Pancreas (tissue), 10 donors: ENCODE measurements at regions not wholly inside any gene's neighbourhood (a gene's known extent, or its start where the extent isn't known, plus 50 kb on each side); places are given as distances from the start of the nearest gene placed in this dataset.

Experiments used
- ATAC-seq, 4 donors: fragments of 200-7000 bp; cut with Tn5 transposase; one replicate each; pipeline versions ENCODE4 v1.8.0 to v1.9.1; 2020; ENCODE audit warnings: mild to moderate bottlenecking in 4 of 4, moderate library complexity in 4 of 4
- DNase-seq, 6 donors: peaks; one replicate each; pipeline ENCODE4 v3.0.0-alpha.2; 2020
- FAIRE-seq: peaks from 2 replicates; lab custom pipeline; 2012; peaks lifted over from hg19 to GRCh38; lab: Jason Lieb, UNC
- H3K27ac ChIP-seq, 4 donors: fragments of 200-600 bp; sonication (generic); 1 replicate in 3 of 4; 2 replicates in 1 of 4; pipeline versions ENCODE4 v1.5.0 to v1.8.0; 2020
- H3K27me3 ChIP-seq, 4 donors: fragments of 200-600 bp; one replicate each; pipeline ENCODE4 v1.8.0; 2021
- H3K36me3 ChIP-seq, 3 donors: fragments of 200-600 bp; sonication (generic) in 1 of 3; one replicate each; pipeline versions ENCODE4 v1.5.0 to v1.8.0; 2020 to 2021
- H3K4me1 ChIP-seq, 3 donors: fragments of 200-600 bp; one replicate each; pipeline ENCODE4 v1.8.0; 2021
- H3K4me3 ChIP-seq, 4 donors: fragments of 200-600 bp; sonication (generic) in 2 of 4; one replicate each; pipeline versions ENCODE4 v1.5.0 to v1.8.0; 2020 to 2021
- H3K9me3 ChIP-seq, 4 donors: fragments of 200-600 bp; one replicate each; pipeline ENCODE4 v1.8.0; 2021
- WGBS, 2 donors: extraction: QIAGEN DNeasy Blood & Tissue Kit; methylation state at CpG; one replicate each; pipeline ENCODE4 v1.1.7; 2013; 5-methylcytosine and 5-hydroxymethylcytosine counted together
- intact Hi-C, 3 donors: fragments of 100-400 bp; cut with DNase I; formaldehyde crosslinking; loops; one replicate each; pipeline versions ENCODE4 v1.11.1 to v1.14.2; 2022
- TF ChIP-seq, protein P1 (sequence below), 4 donors: fragments of 200-600 bp; sonication (generic) in 3 of 4; IDR thresholded peaks; one replicate each; pipeline versions ENCODE4 v1.5.0 to v1.8.0; 2021; ENCODE audit warnings: antibody characterized with exemption in 4 of 4
- donor health status: healthy with polysubstance abuse.
- donor health status: DM: no; HTN: no; CAD: no; lungs with moderate emphysema.
- donor health status: DM: no; HTN: no; CAD: no.
- donor health status: control.
- donor health status: control.
- donor health status: Bipolar disorder and iron deficiency.
- donor health status: DM: yes; HTN: yes; CAD: no.
- donor health status: DM: no; HTN: no; CAD: no.
- donor health status: DM: no; HTN: no; CAD: no.
- donor health status: DM: yes; HTN: yes; CAD: no.

DNA sequence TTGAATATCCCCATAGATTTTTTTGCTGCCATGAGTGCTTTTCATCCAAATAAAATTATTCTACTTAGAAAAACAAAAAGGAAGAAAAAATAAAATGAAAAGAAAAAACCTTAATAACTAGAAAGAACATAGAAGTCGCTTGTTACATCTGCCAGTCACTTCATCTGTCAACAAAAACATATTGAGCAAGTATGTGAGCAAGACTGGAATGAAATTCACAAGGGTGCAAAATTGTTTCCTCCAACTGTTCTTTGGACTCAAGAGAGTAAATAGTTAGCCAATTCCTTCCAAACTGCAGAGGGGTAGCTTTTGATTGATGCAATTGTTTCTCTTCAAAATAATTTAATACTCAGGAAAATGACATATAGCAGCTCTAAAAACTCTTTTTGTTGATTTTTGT lies 336.3 kb upstream of the CDH7 start:
- no peak for DNase-seq
- H3K9me3 ChIP-seq: peaks cover 0 to 4% (median 0%) of the 10 kb centered on the region in 4 donors
- no peak for ATAC-seq
- H3K36me3 ChIP-seq: no peaks in the 10 kb centered on the region
- TF ChIP-seq, protein P1, sequence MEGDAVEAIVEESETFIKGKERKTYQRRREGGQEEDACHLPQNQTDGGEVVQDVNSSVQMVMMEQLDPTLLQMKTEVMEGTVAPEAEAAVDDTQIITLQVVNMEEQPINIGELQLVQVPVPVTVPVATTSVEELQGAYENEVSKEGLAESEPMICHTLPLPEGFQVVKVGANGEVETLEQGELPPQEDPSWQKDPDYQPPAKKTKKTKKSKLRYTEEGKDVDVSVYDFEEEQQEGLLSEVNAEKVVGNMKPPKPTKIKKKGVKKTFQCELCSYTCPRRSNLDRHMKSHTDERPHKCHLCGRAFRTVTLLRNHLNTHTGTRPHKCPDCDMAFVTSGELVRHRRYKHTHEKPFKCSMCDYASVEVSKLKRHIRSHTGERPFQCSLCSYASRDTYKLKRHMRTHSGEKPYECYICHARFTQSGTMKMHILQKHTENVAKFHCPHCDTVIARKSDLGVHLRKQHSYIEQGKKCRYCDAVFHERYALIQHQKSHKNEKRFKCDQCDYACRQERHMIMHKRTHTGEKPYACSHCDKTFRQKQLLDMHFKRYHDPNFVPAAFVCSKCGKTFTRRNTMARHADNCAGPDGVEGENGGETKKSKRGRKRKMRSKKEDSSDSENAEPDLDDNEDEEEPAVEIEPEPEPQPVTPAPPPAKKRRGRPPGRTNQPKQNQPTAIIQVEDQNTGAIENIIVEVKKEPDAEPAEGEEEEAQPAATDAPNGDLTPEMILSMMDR (IDR thresholded peaks at IDR 0.05): no peak
- intact Hi-C loops: no loop called here
- H3K4me3 ChIP-seq: no peak overlapping the region
- no peaks in the 10 kb centered on the region for H3K4me1 ChIP-seq
- WGBS, 2 donors: 40 to 45% methylated on average over 1 of the region's 1 CpG
- H3K27me3 ChIP-seq: peaks cover 0 to 3% (median 0%) of the 10 kb centered on the region in 4 donors
- no peak overlapping the region for H3K27ac ChIP-seq
- no peak for FAIRE-seq

DNA sequence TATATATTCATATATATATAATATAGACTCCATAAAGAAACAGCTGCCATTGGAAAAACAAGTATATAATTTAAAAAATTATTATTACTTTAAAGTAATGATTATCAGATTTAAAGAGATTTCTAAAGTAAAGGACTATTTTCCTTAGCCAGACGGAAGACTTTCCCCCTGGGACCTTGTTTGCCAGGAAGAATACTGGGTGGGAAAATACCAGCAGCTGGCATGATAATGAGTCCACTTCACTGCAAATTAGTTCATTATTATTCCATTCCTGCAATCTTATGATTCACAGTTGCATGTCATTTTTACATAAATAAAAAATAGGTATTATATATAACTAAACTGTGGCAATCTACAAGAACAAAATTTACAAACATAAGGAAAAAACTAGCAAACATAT lies 339.8 kb upstream of the CDH7 start:
- no peak overlapping the region for H3K4me3 ChIP-seq
- TF ChIP-seq, protein P1 (IDR thresholded peaks at IDR 0.05): no peak
- H3K27me3 ChIP-seq: peaks cover 0 to 3% (median 0%) of the 10 kb centered on the region in 4 donors
- no peaks in the 10 kb centered on the region for H3K36me3 ChIP-seq
- intact Hi-C loops: no loop called here
- H3K27ac ChIP-seq: no peak overlapping the region
- 59 to 77% methylated on average over 1 of the region's 1 CpG for WGBS, 2 donors
- peaks cover 0 to 4% (median 0%) of the 10 kb centered on the region in 4 donors for H3K9me3 ChIP-seq
- no peaks in the 10 kb centered on the region for H3K4me1 ChIP-seq
- FAIRE-seq (no peak), DNase-seq (no peak), ATAC-seq (no peak)

DNA sequence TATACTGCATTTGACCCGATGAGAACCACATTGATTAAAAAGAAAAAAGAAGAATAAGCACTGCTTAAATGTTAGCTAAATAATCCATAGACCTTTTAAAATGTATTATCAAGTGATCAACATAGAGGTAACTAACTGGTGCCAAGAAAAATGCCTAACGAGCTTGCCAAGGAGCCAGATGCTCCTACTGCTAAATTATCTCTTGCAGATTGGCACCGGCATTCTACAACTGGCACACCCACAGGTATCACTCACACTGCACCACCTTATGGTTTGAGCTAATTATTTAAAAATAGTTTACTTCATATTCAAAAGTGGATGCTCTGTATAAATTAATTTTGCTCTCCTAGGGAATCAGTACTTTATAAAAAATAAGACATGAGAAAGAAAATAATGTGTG lies 341.6 kb upstream of the CDH7 start:
- no peak for FAIRE-seq
- TF ChIP-seq, protein P1 (IDR thresholded peaks at IDR 0.05): no peak
- intact Hi-C loops: no loop called here
- 28 to 37% methylated on average over 3 of the region's 3 CpGs for WGBS, 2 donors
- Histone ChIP-seq H3K36me3 (no peaks in the 10 kb centered on the region), H3K4me3 (no peak overlapping the region), H3K4me1 (no peaks in the 10 kb centered on the region), H3K27me3 (peaks cover 0 to 3% (median 0%) of the 10 kb centered on the region in 4 donors), H3K27ac (no peak overlapping the region), H3K9me3 (no peaks in the 10 kb centered on the region)
- no peak for ATAC-seq
- no peak for DNase-seq

DNA sequence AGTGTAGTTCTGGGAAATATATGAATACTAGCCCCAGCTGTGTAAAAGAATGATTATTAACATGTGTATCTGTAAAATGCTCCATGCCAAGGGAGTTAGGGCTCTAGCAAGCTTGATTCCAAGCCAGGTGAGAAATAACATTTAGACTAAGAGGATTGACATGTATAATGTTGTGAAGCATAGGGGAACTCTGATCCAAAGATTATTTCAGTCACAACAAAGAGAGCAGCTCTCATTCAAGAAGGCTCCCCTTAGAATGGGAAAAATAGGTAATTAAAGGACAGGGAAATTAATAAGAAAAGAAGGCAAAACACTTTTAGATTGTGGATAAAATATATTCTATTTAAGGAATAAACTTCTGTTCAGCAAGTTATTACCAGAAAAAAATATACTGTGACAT lies 347.3 kb upstream of the CDH7 start:
- Histone ChIP-seq H3K27me3 (no peaks in the 10 kb centered on the region), H3K27ac (no peak overlapping the region), H3K9me3 (no peaks in the 10 kb centered on the region), H3K4me1 (no peaks in the 10 kb centered on the region), H3K36me3 (no peaks in the 10 kb centered on the region), H3K4me3 (no peak overlapping the region)
- TF ChIP-seq, protein P1 (IDR thresholded peaks at IDR 0.05): no peak
- no peak for DNase-seq
- ATAC-seq: no peak
- intact Hi-C loops: no loop called here
- FAIRE-seq: no peak

DNA sequence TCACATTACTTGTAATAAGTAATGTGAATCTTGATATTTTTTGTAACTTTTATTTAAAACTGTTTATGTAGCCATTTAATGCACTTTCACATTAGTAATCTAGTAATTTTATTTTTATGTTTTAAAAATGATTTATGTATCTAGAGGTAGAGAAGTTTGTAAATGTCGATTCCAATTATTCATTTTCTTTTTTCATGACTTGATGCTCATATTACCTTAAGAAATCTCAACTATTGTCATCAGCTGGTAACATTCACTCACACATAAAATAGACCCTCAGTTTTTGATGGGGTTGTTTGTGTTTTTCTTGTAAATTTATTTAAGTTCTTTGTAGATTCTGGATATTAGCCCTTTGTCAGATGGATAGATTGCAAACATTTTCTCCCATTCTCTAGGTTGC lies 351.7 kb upstream of the CDH7 start:
- Histone ChIP-seq H3K4me3 (no peak overlapping the region), H3K36me3 (no peaks in the 10 kb centered on the region), H3K27me3 (no peaks in the 10 kb centered on the region), H3K9me3 (no peaks in the 10 kb centered on the region), H3K27ac (no peak overlapping the region), H3K4me1 (no peaks in the 10 kb centered on the region)
- TF ChIP-seq, protein P1 (IDR thresholded peaks at IDR 0.05): no peak
- 62 to 73% methylated on average over 1 of the region's 1 CpG for WGBS, 2 donors
- FAIRE-seq (peak; percentile 72), ATAC-seq (no peak), DNase-seq (no peak)
- intact Hi-C loops: no loop called here
